Thymus (tissue), 11 donors: ENCODE measurements at regions not wholly inside any gene's neighbourhood (a gene's known extent, or its start where the extent isn't known, plus 50 kb on each side); places are given as distances from the start of the nearest gene placed in this dataset.
A peak's percentile ranks its signal among the peaks of the same experiment; 100 is the strongest.

ENCODE experiments used
- DNase-seq, 9 donors: peaks; one replicate each; pipeline ENCODE4 v3.0.0-alpha.2; 2013; ENCODE audit warnings: low spot score in 9 of 9, low read depth in 6 of 9, missing footprints in 1 of 9
- H3K27ac ChIP-seq, 2 donors: one replicate each; pipeline ENCODE4 v1.5.1; 2013; ENCODE audit warnings: control low read depth in 1 of 2, low read depth in 1 of 2, low read length in 1 of 2, mild to moderate bottlenecking in 1 of 2, moderate library complexity in 1 of 2
- H3K27me3 ChIP-seq, 2 donors: one replicate each; pipeline ENCODE4 v1.5.1; 2013; ENCODE audit warnings: low read length in 1 of 2; ENCODE audit not compliant: control insufficient read depth in 2 of 2, insufficient read depth in 1 of 2
- H3K36me3 ChIP-seq, 2 donors: one replicate each; pipeline ENCODE4 v1.5.1; 2013; ENCODE audit warnings: low read length in 1 of 2, mild to moderate bottlenecking in 1 of 2, moderate library complexity in 1 of 2; ENCODE audit not compliant: control insufficient read depth in 2 of 2, insufficient read depth in 2 of 2
- H3K4me1 ChIP-seq, 2 donors: one replicate each; pipeline ENCODE4 v1.5.1; 2013; ENCODE audit warnings: low read length in 2 of 2; ENCODE audit not compliant: control insufficient read depth in 2 of 2, insufficient read depth in 2 of 2
- H3K4me3 ChIP-seq, 2 donors: one replicate each; pipeline ENCODE4 v1.5.1; 2013; ENCODE audit warnings: low read length in 2 of 2, control low read depth in 1 of 2, mild to moderate bottlenecking in 1 of 2
- H3K9me3 ChIP-seq, 2 donors: one replicate each; pipeline ENCODE4 v1.5.1; 2013; ENCODE audit warnings: low read length in 1 of 2, mild to moderate bottlenecking in 1 of 2; ENCODE audit not compliant: control insufficient read depth in 2 of 2, insufficient read depth in 1 of 2
- WGBS: extraction: QIAGEN DNeasy Blood & Tissue Kit; methylation state at CpG from one replicate; pipeline ENCODE4 v1.1.7; 2013; 5-methylcytosine and 5-hydroxymethylcytosine counted together
- donor health status: healthy.

DNA sequence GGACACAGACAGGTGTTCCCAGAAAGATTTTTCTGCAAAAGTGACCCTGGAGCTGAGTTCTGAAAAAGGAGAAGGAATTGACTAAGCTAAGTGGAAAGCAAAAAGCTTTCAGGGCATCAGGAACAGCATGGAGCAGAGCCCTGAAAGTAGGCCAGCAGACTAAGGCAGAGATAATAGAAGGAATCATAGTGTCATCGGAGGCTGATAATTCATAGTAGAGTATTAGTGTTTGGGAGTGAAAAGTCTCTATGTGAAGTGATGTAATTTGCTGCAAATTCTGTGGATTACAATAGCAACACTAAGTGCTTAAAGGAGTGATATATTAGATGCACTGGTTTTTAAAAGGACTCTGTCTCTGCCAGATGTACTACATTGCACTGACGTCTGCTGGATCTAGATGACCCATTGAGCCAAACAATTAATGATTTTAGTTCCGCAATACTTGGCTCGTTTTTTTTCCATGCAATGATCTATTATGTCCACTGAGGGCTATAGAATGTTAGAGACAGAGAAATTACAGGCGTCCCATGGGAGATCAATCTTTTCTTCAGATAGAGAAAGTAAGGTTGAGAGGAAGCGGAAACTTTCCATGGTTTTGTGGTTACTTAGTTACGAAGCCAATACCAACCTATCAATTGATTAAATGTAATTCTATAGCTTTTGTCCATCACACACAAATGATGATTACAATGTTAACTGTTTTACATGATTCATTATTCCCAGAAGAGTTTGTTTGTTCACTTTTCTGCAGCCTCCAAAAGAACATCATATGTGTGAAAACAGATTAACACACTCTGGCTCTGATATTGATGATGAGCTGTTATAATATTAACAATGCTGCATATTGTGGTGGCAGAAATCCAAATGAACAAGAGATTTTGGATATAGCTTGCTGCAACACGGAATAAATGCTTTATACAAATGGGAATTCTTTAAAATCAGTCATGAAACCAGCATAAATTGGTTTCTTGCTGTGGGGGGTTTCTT, 143.7 kb downstream of the MC4R start:
- no peaks in the 10 kb centered on the region for H3K27me3 ChIP-seq
- H3K9me3 ChIP-seq: peaks cover 0 to 7% of the 10 kb centered on the region in 2 donors
- H3K36me3 ChIP-seq: no peaks in the 10 kb centered on the region
- no peak overlapping the region for H3K4me3 ChIP-seq
- 91% methylated on average over 8 of the region's 8 CpGs for WGBS
- H3K4me1 ChIP-seq: no peaks in the 10 kb centered on the region
- no peak for DNase-seq
- no peak overlapping the region for H3K27ac ChIP-seq

DNA sequence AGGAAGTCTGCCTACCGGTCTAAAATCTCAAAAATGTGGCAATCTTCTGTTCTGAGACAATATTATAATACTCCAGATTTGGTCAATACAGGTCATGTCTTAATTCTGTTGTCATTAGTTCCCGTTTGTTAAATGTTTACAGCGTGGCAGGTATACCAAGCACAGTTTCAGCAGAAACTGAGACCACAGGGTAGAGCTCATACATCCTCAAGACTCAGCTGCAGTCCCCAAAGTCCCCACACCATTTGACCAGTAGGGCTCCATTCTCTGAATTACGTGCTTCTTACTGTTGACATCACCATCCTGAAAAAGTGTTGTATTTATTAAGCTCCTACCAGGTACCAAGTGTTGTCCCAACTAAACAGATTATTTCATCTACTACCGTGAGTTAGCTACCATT, 157.1 kb downstream of the MC4R start:
- no peak overlapping the region for H3K27ac ChIP-seq
- WGBS: 87% methylated on average over 5 of the region's 5 CpGs
- no peaks in the 10 kb centered on the region for H3K4me1 ChIP-seq
- H3K36me3 ChIP-seq: no peaks in the 10 kb centered on the region
- H3K27me3 ChIP-seq: no peaks in the 10 kb centered on the region
- no peaks in the 10 kb centered on the region for H3K9me3 ChIP-seq
- no peak overlapping the region for H3K4me3 ChIP-seq
- DNase-seq: no peak

DNA sequence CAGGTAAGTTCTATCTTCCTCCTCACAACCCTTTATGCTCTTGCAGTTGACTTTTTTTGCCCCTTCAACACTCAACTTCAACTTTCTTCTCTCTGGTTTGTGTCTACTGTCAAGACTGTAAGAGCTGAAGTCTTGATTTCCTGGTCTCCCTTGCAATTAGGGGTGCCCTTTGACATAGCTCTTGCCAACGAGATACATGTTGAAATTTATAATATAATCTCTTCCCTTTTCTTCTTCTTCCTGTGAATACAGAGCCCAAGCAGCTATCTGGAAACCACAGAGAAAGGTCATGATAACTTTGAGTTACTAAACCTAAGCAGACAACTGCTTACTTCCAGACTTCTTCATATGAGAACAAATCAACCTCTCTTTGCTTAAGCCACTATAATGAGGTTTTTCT, 163.5 kb downstream of the MC4R start:
- no peaks in the 10 kb centered on the region for H3K27me3 ChIP-seq
- H3K9me3 ChIP-seq: no peaks in the 10 kb centered on the region
- WGBS: 18% methylated on average over 1 of the region's 1 CpG
- H3K36me3 ChIP-seq: no peaks in the 10 kb centered on the region
- DNase-seq: no peak
- H3K27ac ChIP-seq: no peak overlapping the region
- H3K4me1 ChIP-seq: no peaks in the 10 kb centered on the region
- no peak overlapping the region for H3K4me3 ChIP-seq

DNA sequence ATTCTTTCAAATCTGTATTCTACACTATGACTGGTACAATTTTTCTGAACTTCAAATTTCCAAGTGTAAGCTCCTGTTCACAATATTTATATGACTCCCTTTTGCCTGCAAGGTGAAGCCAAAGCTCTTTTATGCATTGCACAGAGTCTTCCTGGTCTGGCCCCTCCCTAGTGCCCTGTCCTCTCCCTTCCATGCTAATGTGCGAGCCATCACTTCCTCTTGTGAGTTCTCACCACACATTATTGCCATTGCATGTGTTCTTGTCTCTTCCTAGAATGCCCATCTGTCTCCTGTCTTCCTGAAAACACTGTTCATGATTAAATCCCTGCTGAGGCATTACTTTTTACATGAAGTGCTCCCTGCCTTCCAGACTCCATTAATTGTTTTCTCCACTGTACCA, 169.9 kb downstream of the MC4R start:
- Histone ChIP-seq H3K36me3 (no peaks in the 10 kb centered on the region), H3K4me3 (no peak overlapping the region), H3K27ac (no peak overlapping the region), H3K9me3 (no peaks in the 10 kb centered on the region), H3K4me1 (peaks cover 7 to 9% of the 10 kb centered on the region in 2 donors), H3K27me3 (peaks cover 0 to 8% of the 10 kb centered on the region in 2 donors)
- no peak for DNase-seq
- 67% methylated on average over 1 of the region's 1 CpG for WGBS

DNA sequence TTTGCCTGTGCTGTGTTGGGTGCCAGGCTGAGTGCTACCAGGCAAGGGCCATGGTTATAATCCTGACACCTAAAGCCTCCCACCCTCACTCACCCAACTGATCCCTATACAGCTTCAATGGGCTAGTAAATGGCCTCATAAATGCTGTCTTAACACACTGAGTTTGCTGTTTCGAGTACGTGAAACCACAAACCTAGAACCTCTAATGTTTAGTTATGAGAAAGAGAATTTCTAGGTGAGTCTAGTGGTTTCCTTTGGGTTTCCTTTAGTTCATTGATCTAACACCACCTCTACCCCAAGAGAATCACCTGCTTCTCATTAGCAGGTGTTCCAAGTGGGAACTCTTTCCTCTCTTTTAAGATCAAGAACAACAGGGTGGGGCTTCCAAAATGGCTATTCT, 172.0 kb downstream of the MC4R start:
- Histone ChIP-seq H3K9me3 (no peaks in the 10 kb centered on the region), H3K4me3 (no peak overlapping the region), H3K27me3 (peaks cover 0 to 8% of the 10 kb centered on the region in 2 donors), H3K4me1 (peaks cover 9 to 12% of the 10 kb centered on the region in 2 donors), H3K36me3 (no peaks in the 10 kb centered on the region), H3K27ac (no peak overlapping the region)
- DNase-seq: peak in 5 of 9 donors; percentile 15 to 67 (median 16)
- WGBS: 24% methylated on average over 2 of the region's 2 CpGs

DNA sequence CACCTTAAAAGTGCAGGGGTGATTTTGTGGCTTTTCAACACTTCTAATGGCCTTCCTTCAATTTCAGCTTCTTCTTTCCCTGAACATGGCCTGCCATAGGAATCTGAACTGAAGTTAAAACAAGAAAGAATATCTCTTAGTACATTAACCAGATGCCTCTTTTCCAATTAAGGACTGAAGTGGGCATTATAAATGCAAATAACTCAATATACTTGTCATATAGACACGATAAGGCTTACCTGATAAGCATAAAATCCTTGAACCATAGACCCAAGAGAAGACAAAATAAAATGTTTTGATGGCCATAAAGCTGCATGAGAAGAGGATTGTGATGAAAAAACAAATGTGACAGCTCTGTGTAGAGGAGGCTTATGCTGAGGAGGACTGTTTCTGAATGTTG, 173.1 kb downstream of the MC4R start:
- no peak overlapping the region for H3K4me3 ChIP-seq
- H3K9me3 ChIP-seq: no peaks in the 10 kb centered on the region
- H3K36me3 ChIP-seq: no peaks in the 10 kb centered on the region
- DNase-seq: no peak
- H3K27me3 ChIP-seq: peaks cover 0 to 8% of the 10 kb centered on the region in 2 donors
- H3K27ac ChIP-seq: no peak overlapping the region
- 98% methylated on average over 1 of the region's 1 CpG for WGBS
- H3K4me1 ChIP-seq: peaks cover 9 to 12% of the 10 kb centered on the region in 2 donors

DNA sequence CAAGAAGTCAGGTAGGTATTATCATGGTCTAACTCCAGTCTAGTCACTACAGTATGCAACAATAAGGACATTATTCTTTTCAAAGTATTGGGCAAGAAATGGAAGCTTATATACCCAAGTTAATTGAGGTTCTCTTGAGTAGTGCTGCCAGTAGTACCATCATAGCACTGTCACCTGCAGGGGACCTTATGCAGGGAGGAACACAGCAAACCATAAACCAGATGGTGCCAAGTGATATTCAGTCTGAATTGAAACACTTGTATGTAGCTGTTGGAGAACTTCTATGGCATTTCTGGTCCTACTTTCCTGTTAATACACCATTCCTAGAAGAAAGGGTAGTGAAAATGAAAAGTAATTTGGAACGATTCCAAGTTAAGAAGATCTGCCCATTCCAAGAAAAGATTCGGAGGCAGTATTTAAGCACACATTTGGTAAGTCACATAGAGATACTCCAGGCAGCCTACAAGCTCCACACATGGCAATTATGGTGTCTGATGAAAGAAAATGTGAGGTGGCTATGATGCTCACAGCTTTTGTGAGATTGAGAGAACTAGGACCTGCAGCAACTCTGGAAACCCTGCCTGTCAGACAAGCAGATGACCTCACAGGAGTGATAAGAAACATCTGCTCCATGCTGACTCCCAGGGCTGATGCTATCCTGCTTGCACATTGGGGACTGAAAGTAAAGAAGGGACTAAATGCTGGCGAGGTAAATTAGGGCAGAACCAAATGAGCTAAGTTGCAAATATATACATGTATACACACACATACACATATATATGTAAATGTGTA, 174.7 kb downstream of the MC4R start:
- peak in 6 of 9 donors; percentile 5 to 57 (median 20) for DNase-seq
- no peaks in the 10 kb centered on the region for H3K36me3 ChIP-seq
- WGBS: 76% methylated on average over 3 of the region's 3 CpGs
- peaks cover 9 to 12% of the 10 kb centered on the region in 2 donors for H3K4me1 ChIP-seq
- H3K9me3 ChIP-seq: no peaks in the 10 kb centered on the region
- no peak overlapping the region for H3K27ac ChIP-seq
- peaks cover 0 to 8% of the 10 kb centered on the region in 2 donors for H3K27me3 ChIP-seq
- no peak overlapping the region for H3K4me3 ChIP-seq

DNA sequence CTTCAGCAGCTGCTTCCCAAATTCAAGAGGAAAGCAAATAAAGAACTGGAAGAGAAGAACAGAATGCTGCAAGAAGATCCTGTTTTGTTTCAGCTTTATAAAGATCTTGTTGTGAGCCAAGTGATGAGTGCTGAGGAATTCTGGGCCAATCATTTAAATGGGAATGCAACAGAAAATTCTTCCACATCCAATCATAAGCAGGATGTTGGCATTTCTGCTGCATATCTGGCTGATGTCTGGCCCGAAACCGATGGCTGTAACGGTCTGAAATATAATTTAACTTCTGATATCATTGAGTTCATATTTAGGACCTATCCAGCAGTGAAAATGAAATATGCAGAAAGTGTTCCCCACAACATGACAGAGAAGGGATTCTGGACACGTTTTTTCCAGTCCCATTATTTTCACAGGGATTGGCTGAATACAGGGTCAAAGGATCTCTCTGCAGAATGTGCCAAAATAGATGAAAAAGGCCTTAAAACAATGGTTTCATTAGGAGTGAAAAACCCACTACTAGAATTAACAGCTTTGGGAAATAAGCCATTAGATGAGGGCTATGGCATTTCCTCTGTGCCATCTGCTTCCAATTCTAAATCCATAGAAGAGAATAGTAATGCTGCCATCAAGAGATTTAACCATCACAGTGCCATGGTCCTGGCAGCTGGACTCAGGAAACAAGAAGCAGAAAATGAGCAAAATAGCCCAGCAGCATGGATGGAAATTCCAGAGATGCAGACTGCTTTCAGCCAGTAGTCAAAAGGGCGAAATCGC, 175.6 kb downstream of the MC4R start:
- Histone ChIP-seq H3K4me3 (no peak overlapping the region), H3K36me3 (no peaks in the 10 kb centered on the region), H3K27ac (no peak overlapping the region), H3K9me3 (no peaks in the 10 kb centered on the region), H3K27me3 (peaks cover 0 to 6% of the 10 kb centered on the region in 2 donors), H3K4me1 (peaks cover 9 to 12% of the 10 kb centered on the region in 2 donors)
- DNase-seq: no peak
- 95% methylated on average over 6 of the region's 6 CpGs for WGBS
